HG03378 (cell line): ENCODE measurements at regions not wholly inside any gene's neighbourhood (a gene's known extent, or its start where the extent isn't known, plus 50 kb on each side); places are given as distances from the start of the nearest gene placed in this dataset.

Source experiments
- ATAC-seq: cut with Tn5 transposase; IDR thresholded peaks from one replicate; pipeline ENCODE4 v1.9.1; 2021; ENCODE audit warnings: mild to moderate bottlenecking, moderate library complexity; ENCODE audit not compliant: unreplicated experiment

- ATAC-seq: no peak
Measured at GRCh38 chr4:181646864-181647263, 596.3 kb upstream of the TENM3 start.

GRCh38 chr4:181647396-181648147, 595.6 kb upstream of the TENM3 start:
- no peak for ATAC-seq

DNA sequence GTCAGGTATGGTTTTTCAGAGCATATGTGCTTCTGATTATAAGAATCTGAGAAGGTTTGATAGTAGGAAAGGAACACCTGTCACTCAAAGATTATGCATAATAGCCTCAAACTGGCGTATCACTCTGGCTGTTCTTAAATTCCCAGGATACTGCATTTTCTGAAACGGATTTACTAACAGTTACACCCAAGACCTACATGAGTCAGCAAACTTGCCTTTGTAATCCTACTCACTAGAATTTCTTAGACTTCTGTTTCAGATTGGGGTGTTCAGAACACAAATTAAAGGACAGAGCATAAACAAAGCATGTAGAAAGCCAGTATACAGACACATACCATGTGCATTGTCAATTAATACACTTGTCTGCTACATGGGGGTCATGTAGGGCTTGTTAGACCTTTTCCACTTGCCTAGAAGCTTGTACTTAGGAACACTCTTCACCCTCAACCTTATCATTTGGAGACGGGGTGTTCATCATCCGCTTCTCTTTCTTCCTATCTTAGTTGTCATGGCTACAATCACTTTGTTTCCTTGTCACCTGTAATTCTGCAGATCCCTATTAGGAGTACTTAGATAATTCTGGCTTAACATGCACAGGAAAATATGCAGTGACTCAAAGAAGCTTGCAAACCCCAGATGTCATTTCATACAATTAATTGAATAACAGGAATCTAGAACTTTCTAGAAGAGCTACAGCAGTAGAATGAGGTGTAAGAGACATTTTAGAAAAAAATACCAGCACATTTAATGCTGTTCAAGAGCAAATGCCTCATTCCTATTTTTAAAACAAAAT, 593.0 kb upstream of the TENM3 start:
- ATAC-seq: no peak

DNA sequence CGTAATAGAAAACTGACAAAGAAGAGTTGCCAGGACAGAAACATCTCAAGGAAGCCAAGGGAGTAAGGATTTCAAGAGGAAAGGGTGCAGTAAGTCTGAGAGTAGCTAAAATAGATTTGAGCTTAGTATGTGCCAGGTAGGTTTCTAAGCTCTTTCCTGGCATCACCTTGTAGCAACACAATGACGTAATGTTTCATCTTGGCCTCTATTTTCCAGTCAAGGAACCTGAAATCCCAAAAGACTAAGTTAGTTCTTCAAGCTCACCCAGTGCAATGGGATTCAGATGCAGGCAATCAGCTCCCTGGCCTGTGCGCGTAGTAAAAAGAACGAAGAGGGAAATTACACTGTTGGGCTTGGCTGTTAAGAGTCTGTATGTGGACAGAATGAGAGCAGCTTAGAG, 586.5 kb upstream of the TENM3 start:
- no peak for ATAC-seq

GRCh38 chr4:181659202-181659601, 584.0 kb upstream of the TENM3 start:
- no peak for ATAC-seq

DNA sequence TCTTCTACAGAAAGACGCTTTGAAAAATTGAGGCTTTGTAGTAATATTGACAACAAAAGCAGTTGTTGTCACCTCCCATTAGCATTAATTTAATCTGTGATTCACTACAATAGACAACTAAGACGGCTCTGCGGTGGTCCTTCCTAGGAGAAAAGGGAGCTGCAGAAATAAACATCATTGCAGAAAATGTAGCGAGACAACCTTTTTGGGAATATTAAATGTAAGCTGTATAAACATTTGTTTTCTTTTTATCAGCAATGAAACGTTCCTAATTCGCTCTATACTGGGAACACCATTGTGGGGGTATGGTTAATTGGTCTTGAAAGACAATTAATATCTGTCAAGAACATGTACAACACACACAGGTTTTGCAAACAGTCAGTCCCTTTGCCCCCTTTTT, 583.3 kb upstream of the TENM3 start:
- ATAC-seq: no peak

- ATAC-seq: no peak
Measured at GRCh38 chr4:181661090-181661489, 582.1 kb upstream of the TENM3 start.

DNA sequence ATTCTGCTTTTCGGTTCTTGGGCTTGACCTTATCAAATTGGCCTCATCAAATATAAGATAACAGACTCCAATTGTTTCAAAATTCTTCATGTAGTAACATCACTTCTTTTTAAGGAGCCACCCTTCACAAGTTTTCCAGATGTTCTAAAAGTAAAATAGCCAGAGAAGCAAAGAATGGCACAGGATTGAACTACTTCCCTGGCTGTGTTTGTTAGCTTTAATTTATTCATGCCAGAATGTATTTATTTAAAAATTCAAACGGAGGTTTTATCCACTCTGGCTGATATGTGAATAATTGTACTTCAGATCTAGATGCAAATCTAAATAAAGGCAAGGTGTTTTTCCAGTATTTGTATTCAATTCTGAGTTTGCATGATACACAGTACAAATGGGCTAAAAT, 581.3 kb upstream of the TENM3 start:
- no peak for ATAC-seq

- ATAC-seq: no peak
Measured at GRCh38 chr4:181662383-181662782, 580.8 kb upstream of the TENM3 start.

DNA sequence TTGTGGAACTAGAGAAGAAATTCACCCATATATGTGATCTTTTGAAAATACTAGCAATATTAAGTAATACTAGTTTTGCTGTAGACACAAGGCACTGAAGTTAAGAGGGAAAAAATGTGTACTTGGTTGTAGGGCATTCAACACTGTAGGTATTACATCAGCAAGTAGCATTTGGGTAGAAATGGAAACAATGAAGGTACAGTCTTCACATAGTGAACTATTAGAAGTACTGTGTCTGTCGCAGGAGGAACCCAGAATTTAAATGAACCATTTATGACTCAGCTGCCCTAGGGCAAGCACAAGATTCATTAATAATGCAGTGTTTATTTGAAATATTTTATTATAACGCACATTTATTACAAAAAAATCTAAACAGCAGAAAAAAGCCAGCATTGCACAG, 572.7 kb upstream of the TENM3 start:
- no peak for ATAC-seq

- ATAC-seq: no peak
Measured at GRCh38 chr4:181671672-181672071, 571.5 kb upstream of the TENM3 start.

DNA sequence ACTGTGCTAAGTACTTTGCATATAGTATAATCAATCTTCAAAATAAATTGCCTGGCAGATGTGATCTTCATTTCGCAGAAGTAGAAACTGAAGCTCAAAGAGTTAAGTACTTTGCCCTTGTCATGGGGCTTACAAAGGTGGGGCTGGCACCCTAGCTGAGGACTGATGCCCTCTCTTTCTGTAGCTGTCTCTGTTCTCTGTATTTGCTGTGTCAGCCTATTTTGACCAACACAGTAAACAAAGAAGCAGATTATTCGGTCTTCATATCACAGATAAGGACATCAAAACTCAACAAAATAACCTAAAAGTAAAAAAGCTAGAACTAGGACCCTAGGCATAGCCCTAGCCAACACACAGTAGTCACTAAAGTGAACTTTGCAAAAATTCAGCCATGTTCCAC, 570.5 kb upstream of the TENM3 start:
- ATAC-seq: no peak

DNA sequence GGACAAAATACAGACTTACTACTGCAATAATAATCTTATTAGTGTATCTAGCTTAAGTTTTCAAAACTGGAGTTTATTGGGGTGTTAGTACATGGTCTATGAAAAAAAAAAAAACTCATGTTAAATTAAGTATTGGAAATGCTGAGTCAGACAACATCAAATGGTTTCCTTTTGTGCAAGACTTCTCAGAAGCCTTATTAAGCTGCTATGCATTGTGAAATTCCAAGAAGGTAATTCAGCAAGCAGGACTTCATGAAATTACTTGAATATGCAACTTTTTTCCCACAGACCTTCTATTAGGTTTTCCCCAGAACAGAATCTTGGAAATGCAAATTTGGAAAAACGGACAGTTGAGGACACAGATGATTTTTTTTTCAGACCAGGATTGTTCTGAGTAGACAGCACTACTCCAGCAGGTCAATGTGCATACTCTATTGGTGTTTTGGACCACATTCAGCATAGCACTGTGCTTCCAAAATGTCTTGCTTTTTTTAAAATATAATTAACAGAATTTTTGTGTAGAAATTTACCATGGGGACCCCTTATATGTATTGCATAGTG, 568.8 kb upstream of the TENM3 start:
- no peak for ATAC-seq

DNA sequence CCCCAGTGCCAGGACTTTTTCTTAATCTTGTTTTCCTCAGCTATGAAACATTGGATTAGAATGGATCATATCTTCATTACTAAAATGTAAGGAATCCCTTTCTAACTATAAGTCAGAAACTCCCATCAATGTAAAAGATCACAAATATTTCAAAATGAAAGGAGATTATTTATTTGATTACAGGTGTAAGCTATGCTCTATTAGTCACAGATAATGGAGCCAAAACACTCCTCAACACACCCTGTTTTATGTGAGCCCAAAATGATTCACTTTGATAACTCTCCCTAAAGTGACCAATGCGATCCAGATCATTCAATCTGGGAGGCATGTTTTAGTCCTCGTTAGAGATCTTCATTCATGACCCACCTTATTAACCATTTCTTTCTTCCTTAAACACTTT, 566.7 kb upstream of the TENM3 start:
- ATAC-seq: no peak

GRCh38 chr4:181677201-181677600, 566.0 kb upstream of the TENM3 start:
- no peak for ATAC-seq

GRCh38 chr4:181677621-181678020, 565.6 kb upstream of the TENM3 start:
- no peak for ATAC-seq

GRCh38 chr4:181679754-181680153, 563.4 kb upstream of the TENM3 start:
- ATAC-seq: no peak

- ATAC-seq: no peak
Measured at GRCh38 chr4:181682367-181683047, 560.7 kb upstream of the TENM3 start.

DNA sequence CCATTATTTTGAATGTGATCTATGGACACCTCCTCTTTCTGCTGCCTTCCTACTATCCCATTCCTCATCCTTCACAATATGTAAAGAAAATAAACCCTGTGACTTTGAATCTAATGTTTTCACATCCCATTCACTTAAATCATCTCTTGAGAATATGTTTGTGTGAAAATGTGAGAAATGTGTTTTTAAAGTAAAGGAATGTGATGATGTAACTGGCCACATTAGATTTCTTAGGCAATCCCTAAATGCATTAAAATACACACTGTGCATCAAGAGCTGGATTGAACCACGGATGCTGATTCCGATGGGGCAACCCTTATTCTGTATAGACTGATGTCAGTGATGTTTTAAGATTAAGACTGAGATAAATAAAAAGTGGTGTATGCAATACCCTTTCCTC, 558.9 kb upstream of the TENM3 start:
- no peak for ATAC-seq

- ATAC-seq: no peak
Measured at GRCh38 chr4:181685461-181685860, 557.7 kb upstream of the TENM3 start.

- no peak for ATAC-seq
Measured at GRCh38 chr4:181685911-181686310, 557.3 kb upstream of the TENM3 start.

- ATAC-seq: no peak
Measured at GRCh38 chr4:181687116-181687515, 556.1 kb upstream of the TENM3 start.
